ENCODE measurements at regions not wholly inside any gene's neighbourhood (a gene's known extent, or its start where the extent isn't known, plus 50 kb on each side); places are given as distances from the start of the nearest gene placed in this dataset.

- no peak overlapping the region for H3K4me3 ChIP-seq (replicated peaks in 1 of 2; ENCODE audit: low read depth in 1 of 2, low read length in 2 of 2)
- POLR2A ChIA-PET, result no interaction called here
- RAD21 ChIA-PET (ENCODE audit: low non-redundant PET in 1 of 2, low total read pairs in 2 of 2, uncharacterized antibody in 2 of 2, unreplicated experiment in 2 of 2), result no interaction called here
- intact Hi-C loops (cut with micrococcal nuclease), result no loop called here
- H2AFZ ChIP-seq (ENCODE audit: low read depth, low read length, poor library complexity, severe bottlenecking), result no peak overlapping the region
- H3K9ac ChIP-seq (ENCODE audit: low read length), result no peak overlapping the region
- DNase-seq (ENCODE audit: low read depth, low spot score) (no peak), ATAC-seq (no peak)
- no peak overlapping the region for H3K27ac ChIP-seq (ENCODE audit: low read depth, low read length)
- H3K27me3 ChIP-seq (ENCODE audit: insufficient read depth, low read length), result no peaks in the 10 kb centered on the region
- BruUV-seq (replicated peaks), result no TSS peak
- TF ChIP-seq ZFX (IDR thresholded peaks at IDR 0.05) (no peak), SIN3A (IDR thresholded peaks at IDR 0.05; ENCODE audit: low read depth) (no peak), MAX (IDR thresholded peaks at IDR 0.05) (no peak), ZBTB33 (IDR thresholded peaks at IDR 0.05; ENCODE audit: extremely low read depth, insufficient replicate concordance, low read length) (no peak), CBX3 (IDR thresholded peaks at IDR 0.05; ENCODE audit: low read depth) (no peak)
- no peaks in the 10 kb centered on the region for H4K20me1 ChIP-seq (ENCODE audit: insufficient read depth)
- no peak overlapping the region for H3K4me2 ChIP-seq (ENCODE audit: low read length)
- H3K79me2 ChIP-seq (ENCODE audit: insufficient read depth, low read length), result no peaks in the 10 kb centered on the region
- CTCF ChIA-PET, result no interaction called here
- H3K9me3 ChIP-seq (ENCODE audit: control insufficient read depth in 1 of 2, insufficient read depth in 1 of 2, low read depth in 1 of 2, low read length in 2 of 2), result no peaks in the 10 kb centered on the region
- no peaks in the 10 kb centered on the region for H3K36me3 ChIP-seq (ENCODE audit: control insufficient read depth in 1 of 2, insufficient read depth in 2 of 2, low read length in 2 of 2)
- no peaks in the 10 kb centered on the region for H3K9me2 ChIP-seq (ENCODE audit: insufficient read depth)
- H3K4me1 ChIP-seq (ENCODE audit: control insufficient read depth in 1 of 2, insufficient read depth in 2 of 2, low read length in 2 of 2), result no peaks in the 10 kb centered on the region
Measured at GRCh38 chr5:68739752-68740151, 354.1 kb upstream of the SLC30A5 start.

- H3K27me3 ChIP-seq (ENCODE audit: insufficient read depth, low read length), result no peaks in the 10 kb centered on the region
- H3K4me2 ChIP-seq (ENCODE audit: low read length), result no peak overlapping the region
- no peaks in the 10 kb centered on the region for H3K9me3 ChIP-seq (ENCODE audit: control insufficient read depth in 1 of 2, insufficient read depth in 1 of 2, low read depth in 1 of 2, low read length in 2 of 2)
- no peak overlapping the region for H3K27ac ChIP-seq (ENCODE audit: low read depth, low read length)
- H3K9me2 ChIP-seq (ENCODE audit: insufficient read depth), result no peaks in the 10 kb centered on the region
- POLR2A ChIA-PET, result no interaction called here
- RAD21 ChIA-PET (ENCODE audit: low non-redundant PET in 1 of 2, low total read pairs in 2 of 2, uncharacterized antibody in 2 of 2, unreplicated experiment in 2 of 2), result interaction anchor here in 1 of 2 experiments (0.6 kb wide), 1 partner anchor 23 kb away, joined by 4 read pairs; no protein-coding TSS in a partner anchor
- no peaks in the 10 kb centered on the region for H4K20me1 ChIP-seq (ENCODE audit: insufficient read depth)
- H2AFZ ChIP-seq (ENCODE audit: low read depth, low read length, poor library complexity, severe bottlenecking), result no peak overlapping the region
- no peaks in the 10 kb centered on the region for H3K79me2 ChIP-seq (ENCODE audit: insufficient read depth, low read length)
- intact Hi-C loops (cut with micrococcal nuclease), result no loop called here
- no peak for DNase-seq (ENCODE audit: low read depth, low spot score)
- ATAC-seq, result no peak
- CTCF ChIA-PET, result no interaction called here
- no peak overlapping the region for H3K9ac ChIP-seq (ENCODE audit: low read length)
- H3K36me3 ChIP-seq (ENCODE audit: control insufficient read depth in 1 of 2, insufficient read depth in 2 of 2, low read length in 2 of 2), result no peaks in the 10 kb centered on the region
- H3K4me3 ChIP-seq (replicated peaks in 1 of 2; ENCODE audit: low read depth in 1 of 2, low read length in 2 of 2), result no peak overlapping the region
- H3K4me1 ChIP-seq (ENCODE audit: control insufficient read depth in 1 of 2, insufficient read depth in 2 of 2, low read length in 2 of 2), result no peaks in the 10 kb centered on the region
- no TSS peak for BruUV-seq (replicated peaks)
- TF ChIP-seq JUND (IDR thresholded peaks at IDR 0.05) (no peak), ATF3 (IDR thresholded peaks at IDR 0.05) (no peak), TCF7L2 (IDR thresholded peaks at IDR 0.05; ENCODE audit: borderline replicate concordance, extremely low read depth, insufficient read depth, insufficient read length) (no peak), ELF1 (IDR thresholded peaks at IDR 0.05; ENCODE audit: borderline replicate concordance, low read depth) (no peak), EZH2 (IDR thresholded peaks at IDR 0.05) (no peak), CBX3 (IDR thresholded peaks at IDR 0.05; ENCODE audit: low read depth) (no peak), CTCF (IDR thresholded peaks at IDR 0.05 in 2 of 3, conservative IDR thresholded peaks at IDR 0.05 in 1 of 3; ENCODE audit: borderline replicate concordance in 1 of 3, insufficient read depth in 1 of 3, low read depth in 2 of 3, low read length in 2 of 3) (no peak), YY1 (IDR thresholded peaks at IDR 0.05; ENCODE audit: extremely low read depth, insufficient replicate concordance, low read depth, low read length) (no peak), POLR2A (IDR thresholded peaks at IDR 0.05; ENCODE audit: borderline replicate concordance, extremely low read depth, insufficient read depth, insufficient read length) (no peak), ZBTB33 (IDR thresholded peaks at IDR 0.05; ENCODE audit: extremely low read depth, insufficient replicate concordance, low read length) (no peak)
Measured at GRCh38 chr5:68740226-68740910, 353.4 kb upstream of the SLC30A5 start.

Measured in HCT116 (cell line).